Mesenchymal stem cell (in vitro differentiated cells and primary cell): ENCODE measurements at regions not wholly inside any gene's neighbourhood (a gene's known extent, or its start where the extent isn't known, plus 50 kb on each side); places are given as distances from the start of the nearest gene placed in this dataset.

Experiments used
- DNase-seq: peaks from one replicate; pipeline ENCODE4 v3.0.0-alpha.2; 2013
- H2AFZ ChIP-seq: one replicate; pipeline ENCODE4 v1.6.1; 2013; ENCODE audit warnings: low read depth, mild to moderate bottlenecking, control low read depth, inconsistent platforms, low read length, moderate library complexity
- H2AK5ac ChIP-seq: 2 replicates; pipeline ENCODE4 v1.6.1; 2013; ENCODE audit warnings: low read length, moderate library complexity, mild to moderate bottlenecking, inconsistent platforms; ENCODE audit not compliant: severe bottlenecking
- H2BK120ac ChIP-seq: one replicate; pipeline ENCODE4 v1.6.1; 2013; ENCODE audit warnings: low read depth, mild to moderate bottlenecking, inconsistent platforms, low read length, moderate library complexity
- H2BK12ac ChIP-seq, 2 experiments: one replicate each; pipeline ENCODE4 v1.6.1; 2013; ENCODE audit warnings: inconsistent platforms in 2 of 2, low read length in 2 of 2, mild to moderate bottlenecking in 2 of 2, moderate library complexity in 2 of 2, control low read depth in 1 of 2
- H2BK15ac ChIP-seq: one replicate; pipeline ENCODE4 v1.6.1; 2013; ENCODE audit warnings: mild to moderate bottlenecking, low read depth, inconsistent platforms; ENCODE audit not compliant: poor library complexity, severe bottlenecking
- H2BK5ac ChIP-seq: 2 replicates; pipeline ENCODE4 v1.6.1; 2013; ENCODE audit warnings: low read depth, mild to moderate bottlenecking, low read length, control low read depth, inconsistent platforms; ENCODE audit not compliant: poor library complexity, severe bottlenecking
- H3K14ac ChIP-seq, 2 experiments: one replicate each; pipeline ENCODE4 v1.6.1; 2013; ENCODE audit warnings: inconsistent platforms in 2 of 2, low read length in 2 of 2, control low read depth in 1 of 2, mild to moderate bottlenecking in 1 of 2, moderate library complexity in 1 of 2
- H3K18ac ChIP-seq, 2 experiments: one replicate each; pipeline ENCODE4 v1.6.1; 2013; ENCODE audit warnings: inconsistent platforms in 2 of 2, low read length in 2 of 2, control low read depth in 1 of 2, low read depth in 1 of 2, mild to moderate bottlenecking in 1 of 2
- H3K23ac ChIP-seq, 2 experiments: one replicate each; pipeline ENCODE4 v1.6.1; 2013; ENCODE audit warnings: inconsistent platforms in 2 of 2, low read length in 2 of 2, mild to moderate bottlenecking in 2 of 2, moderate library complexity in 2 of 2, control low read depth in 1 of 2
- H3K27ac ChIP-seq: 2 replicates; pipeline ENCODE4 v1.5.1; 2013; ENCODE audit warnings: mild to moderate bottlenecking, moderate library complexity, low read length, control low read depth, inconsistent platforms; ENCODE audit not compliant: poor library complexity, severe bottlenecking
- H3K27me3 ChIP-seq, 2 experiments: 2 replicates each; pipeline versions ENCODE4 v1.6.1 to v1.7.0; 2013; ENCODE audit warnings: low read length in 2 of 2, mild to moderate bottlenecking in 2 of 2, moderate library complexity in 2 of 2, control low read depth in 1 of 2, inconsistent platforms in 1 of 2; ENCODE audit not compliant: control insufficient read depth in 1 of 2, insufficient read depth in 1 of 2
- H3K36me3 ChIP-seq, 2 experiments: 2 replicates each; pipeline versions ENCODE4 v1.6.1 to v1.7.0; 2013; ENCODE audit warnings: low read length in 2 of 2, control low read depth in 1 of 2, inconsistent platforms in 1 of 2, low read depth in 1 of 2, mild to moderate bottlenecking in 1 of 2; ENCODE audit not compliant: insufficient read depth in 2 of 2, control insufficient read depth in 1 of 2
- H3K4ac ChIP-seq, 2 experiments: one replicate each; pipeline ENCODE4 v1.6.1; 2013; ENCODE audit warnings: inconsistent platforms in 2 of 2, low read length in 2 of 2, mild to moderate bottlenecking in 2 of 2, moderate library complexity in 2 of 2, control low read depth in 1 of 2, low read depth in 1 of 2
- H3K4me1 ChIP-seq: 2 replicates; pipeline ENCODE4 v1.6.1; 2013; ENCODE audit warnings: low read depth, low read length, control low read depth; ENCODE audit not compliant: control insufficient read depth, insufficient read depth
- H3K4me2 ChIP-seq: 2 replicates; pipeline ENCODE4 v1.6.1; 2013; ENCODE audit warnings: low read length, mild to moderate bottlenecking, inconsistent platforms; ENCODE audit not compliant: poor library complexity, severe bottlenecking
- H3K4me3 ChIP-seq, 2 experiments: 2 replicates each; pipeline versions ENCODE4 v1.5.1 to v1.7.0; 2013; ENCODE audit warnings: low read length in 2 of 2, mild to moderate bottlenecking in 2 of 2, control low read depth in 1 of 2, low read depth in 1 of 2; ENCODE audit not compliant: insufficient read depth in 1 of 2
- H3K79me1 ChIP-seq: replicated peaks from 2 replicates; pipeline ENCODE4 v1.6.1; 2013; ENCODE audit warnings: mild to moderate bottlenecking, control low read depth, low read length, inconsistent platforms; ENCODE audit not compliant: poor library complexity, severe bottlenecking
- H3K9ac ChIP-seq: 2 replicates; pipeline ENCODE4 v1.7.0; 2013; ENCODE audit warnings: mild to moderate bottlenecking, low read length, moderate library complexity
- H3K9me3 ChIP-seq: 2 replicates; pipeline ENCODE4 v1.7.0; 2013; ENCODE audit warnings: mild to moderate bottlenecking, low read length; ENCODE audit not compliant: control insufficient read depth
- H4K8ac ChIP-seq: one replicate; pipeline ENCODE4 v1.6.1; 2013; ENCODE audit warnings: inconsistent platforms, mild to moderate bottlenecking, low read length, moderate library complexity
- H4K91ac ChIP-seq: one replicate; pipeline ENCODE4 v1.6.1; 2013; ENCODE audit warnings: mild to moderate bottlenecking, low read length, inconsistent platforms
- WGBS: methylation state at CpG from one replicate; pipeline ENCODE4 v1.1.7; 2013; ENCODE audit warnings: mixed read lengths; 5-methylcytosine and 5-hydroxymethylcytosine counted together

DNA sequence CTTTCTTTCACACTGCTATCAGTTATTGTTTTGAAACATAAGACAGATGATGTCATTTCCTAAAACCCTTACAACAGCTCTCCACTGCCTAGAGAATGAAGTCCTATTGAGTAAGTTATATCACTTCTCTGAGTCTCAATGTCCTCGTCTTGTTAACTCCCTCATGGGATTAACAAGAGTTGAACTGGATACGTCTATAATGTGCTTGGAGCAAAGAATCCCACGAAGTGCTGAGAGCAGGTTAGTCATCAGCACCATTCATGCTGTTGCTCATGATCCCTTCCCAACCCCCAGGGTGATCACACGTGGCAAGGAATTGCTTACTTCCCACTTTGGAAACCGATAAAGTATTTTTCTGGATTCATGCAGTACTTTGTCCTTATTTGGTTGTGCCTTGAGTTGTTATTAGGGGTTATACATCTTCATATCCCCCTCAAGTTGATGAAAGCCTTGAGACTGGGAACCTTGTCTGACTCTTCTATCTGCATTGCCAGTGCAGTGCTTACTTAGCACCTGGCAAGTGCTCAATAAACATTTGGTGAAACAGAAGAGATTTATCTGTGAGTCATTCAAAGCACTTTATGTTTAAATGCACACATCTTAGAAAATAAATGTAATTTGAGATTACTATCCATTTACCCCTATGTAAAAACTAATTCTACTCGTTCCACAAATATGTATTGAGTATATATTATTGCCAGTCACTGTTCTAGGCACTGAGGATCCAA is 487.5 kb downstream of the EPM2A start:
- H2BK120ac ChIP-seq: no peak overlapping the region
- no peak overlapping the region for H2BK15ac ChIP-seq
- no peaks in the 10 kb centered on the region for H3K27me3 ChIP-seq
- no peak overlapping the region for H2AK5ac ChIP-seq
- H3K4me3 ChIP-seq: no peak overlapping the region
- no peaks in the 10 kb centered on the region for H3K9me3 ChIP-seq
- 42% methylated on average over 5 of the region's 6 CpGs for WGBS
- H3K9ac ChIP-seq: peak overlapping the region; percentile 49
- H3K4ac ChIP-seq: no peak overlapping the region
- H3K27ac ChIP-seq: no peak overlapping the region
- no peak overlapping the region for H3K14ac ChIP-seq
- H3K23ac ChIP-seq: no peak overlapping the region
- no peaks in the 10 kb centered on the region for H3K79me1 ChIP-seq
- H4K91ac ChIP-seq: no peak overlapping the region
- H3K4me2 ChIP-seq: no peak overlapping the region
- H3K4me1 ChIP-seq: peaks cover 2% of the 10 kb centered on the region
- peak; percentile 87 for DNase-seq
- no peak overlapping the region for H4K8ac ChIP-seq
- H3K36me3 ChIP-seq: no peaks in the 10 kb centered on the region
- H2BK5ac ChIP-seq: no peak overlapping the region
- H2AFZ ChIP-seq: no peak overlapping the region
- no peak overlapping the region for H3K18ac ChIP-seq
- H2BK12ac ChIP-seq: no peak overlapping the region

DNA sequence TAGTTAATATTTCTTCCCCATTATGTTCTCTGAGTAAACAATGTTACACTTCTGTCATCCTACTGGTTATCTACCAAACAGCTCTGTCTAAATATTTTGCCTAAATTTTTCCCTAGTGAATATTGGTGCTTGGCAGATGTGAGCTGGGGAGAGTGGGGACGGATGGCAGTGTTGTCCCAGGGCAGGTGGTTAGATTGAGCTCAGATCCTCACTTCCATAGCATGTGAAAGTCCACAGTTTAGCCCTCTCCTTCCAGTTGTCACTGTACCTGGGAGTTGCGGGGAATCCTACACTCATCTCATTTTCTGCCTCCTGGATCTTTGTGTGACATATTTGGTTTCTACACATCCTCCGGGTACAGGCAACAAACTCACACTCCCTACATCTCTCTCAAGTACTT is 484.9 kb downstream of the EPM2A start:
- H3K9ac ChIP-seq: no peak overlapping the region
- H3K4ac ChIP-seq: no peak overlapping the region
- H3K14ac ChIP-seq: no peak overlapping the region
- H3K23ac ChIP-seq: no peak overlapping the region
- H3K27ac ChIP-seq: no peak overlapping the region
- H3K4me2 ChIP-seq: no peak overlapping the region
- H2AK5ac ChIP-seq: no peak overlapping the region
- no peak overlapping the region for H4K91ac ChIP-seq
- DNase-seq: no peak
- no peak overlapping the region for H2BK5ac ChIP-seq
- no peak overlapping the region for H2BK15ac ChIP-seq
- no peaks in the 10 kb centered on the region for H3K79me1 ChIP-seq
- no peaks in the 10 kb centered on the region for H3K4me1 ChIP-seq
- H3K18ac ChIP-seq: no peak overlapping the region
- H2BK120ac ChIP-seq: no peak overlapping the region
- no peak overlapping the region for H2AFZ ChIP-seq
- peak overlapping the region in 1 of 2 experiments; percentile 54 for H2BK12ac ChIP-seq
- 100% methylated on average over 1 of the region's 3 CpGs for WGBS
- H3K36me3 ChIP-seq: no peaks in the 10 kb centered on the region
- peaks cover 1% of the 10 kb centered on the region for H3K9me3 ChIP-seq
- no peak overlapping the region for H4K8ac ChIP-seq
- no peak overlapping the region for H3K4me3 ChIP-seq
- no peaks in the 10 kb centered on the region for H3K27me3 ChIP-seq

DNA sequence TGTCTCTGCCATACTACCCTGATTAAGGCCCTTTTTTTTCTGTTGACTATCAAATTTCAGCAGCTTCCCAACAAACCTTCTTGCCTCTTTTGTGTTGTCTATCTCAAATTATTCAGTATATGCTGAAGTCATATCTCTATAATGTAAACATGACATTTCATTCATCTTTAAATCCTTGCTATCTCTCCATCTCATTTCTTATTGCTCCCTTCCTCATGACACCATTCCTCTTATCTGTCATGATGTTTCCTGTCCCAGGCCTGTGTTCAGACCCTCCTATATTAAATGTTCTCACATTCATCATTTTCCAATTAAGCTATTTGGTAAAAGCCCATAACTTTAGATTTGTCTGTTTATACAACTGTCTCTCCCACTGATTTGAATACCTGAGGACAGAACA is 482.6 kb downstream of the EPM2A start:
- Histone ChIP-seq H3K4ac (no peak overlapping the region), H3K4me1 (no peaks in the 10 kb centered on the region), H3K27ac (no peak overlapping the region), H4K91ac (no peak overlapping the region), H3K27me3 (no peaks in the 10 kb centered on the region), H2BK15ac (no peak overlapping the region), H2BK5ac (no peak overlapping the region), H2AK5ac (no peak overlapping the region), H2AFZ (no peak overlapping the region), H3K14ac (no peak overlapping the region), H3K4me2 (no peak overlapping the region), H3K4me3 (no peak overlapping the region), H3K79me1 (no peaks in the 10 kb centered on the region), H3K18ac (no peak overlapping the region), H3K36me3 (no peaks in the 10 kb centered on the region), H3K23ac (no peak overlapping the region), H3K9ac (no peak overlapping the region), H3K9me3 (peaks cover 4% of the 10 kb centered on the region), H2BK120ac (no peak overlapping the region), H4K8ac (no peak overlapping the region), H2BK12ac (no peak overlapping the region)
- no peak for DNase-seq

DNA sequence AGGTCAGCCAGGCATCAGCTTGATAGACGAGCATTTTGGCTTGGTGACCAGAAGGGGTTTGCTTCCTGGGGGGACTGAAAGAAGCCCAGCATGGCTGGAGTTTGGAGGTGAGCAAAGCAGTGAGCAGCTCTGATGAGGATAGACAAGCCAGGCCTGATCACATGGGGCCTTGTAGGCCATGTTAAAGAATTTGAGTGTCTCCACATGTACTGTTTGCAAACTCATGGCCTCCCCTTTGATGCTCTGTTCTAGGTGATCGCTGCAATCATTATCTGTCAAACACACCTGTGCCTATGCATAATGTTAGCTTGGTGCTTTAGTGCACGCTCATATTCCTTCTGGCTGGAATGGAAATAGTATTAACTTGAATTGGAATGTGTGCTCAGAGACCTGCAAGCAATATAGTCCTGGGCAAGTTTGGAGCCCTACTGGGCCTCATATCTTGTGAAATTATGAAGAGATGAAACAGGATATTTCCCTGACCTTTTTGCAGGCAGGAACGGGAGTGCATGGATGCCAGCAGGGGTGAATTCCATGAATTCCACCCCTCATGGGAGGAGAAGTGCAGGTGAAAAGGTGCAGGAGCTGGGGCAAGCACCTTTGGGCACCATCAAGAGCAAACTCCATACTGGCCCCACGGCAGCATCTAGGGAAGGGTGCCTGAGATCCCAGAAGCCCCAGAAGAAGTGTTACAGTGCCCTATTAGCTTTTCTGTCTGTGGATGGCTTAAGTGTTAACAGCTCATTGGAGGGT is 480.5 kb downstream of the EPM2A start:
- Histone ChIP-seq H4K91ac (no peak overlapping the region), H3K36me3 (no peaks in the 10 kb centered on the region), H2BK120ac (no peak overlapping the region), H2AK5ac (no peak overlapping the region), H3K79me1 (no peaks in the 10 kb centered on the region), H2BK5ac (no peak overlapping the region), H2AFZ (no peak overlapping the region), H3K23ac (no peak overlapping the region), H3K27me3 (no peaks in the 10 kb centered on the region), H3K14ac (no peak overlapping the region), H3K9me3 (peaks cover 4% of the 10 kb centered on the region), H3K4ac (no peak overlapping the region), H3K27ac (no peak overlapping the region), H2BK15ac (no peak overlapping the region), H3K18ac (no peak overlapping the region), H3K4me1 (no peaks in the 10 kb centered on the region), H3K4me2 (no peak overlapping the region), H3K4me3 (no peak overlapping the region), H3K9ac (no peak overlapping the region), H4K8ac (no peak overlapping the region), H2BK12ac (no peak overlapping the region)
- 74% methylated on average over 5 of the region's 5 CpGs for WGBS
- no peak for DNase-seq
